HEK293 (cell line): ENCODE measurements at regions not wholly inside any gene's neighbourhood (a gene's known extent, or its start where the extent isn't known, plus 50 kb on each side); places are given as distances from the start of the nearest gene placed in this dataset.
"Not testable (repeated sequence)": the region's sequence is repeated elsewhere in the genome, so short reads cannot be mapped to it uniquely, and the experiment has no call there.

Experiments used
- CTCF ChIA-PET: fragments of 350-600 bp; formaldehyde crosslinking; extraction: SDS; loops from one replicate; lab custom pipeline; 2021; ENCODE audit warnings: antibody characterized with exemption; lab: Yijun Ruan, JAX
- POLR2A ChIA-PET: fragments of 300-600 bp; formaldehyde crosslinking; extraction: SDS; loops from one replicate; lab custom pipeline; 2020; ENCODE audit warnings: antibody characterized with exemption, inconsistent platforms; lab: Yijun Ruan, JAX
- H3K27ac ChIP-seq: fragments of 200-500 bp; sonication (Bioruptor generic); 2 replicates; pipeline ENCODE4 v1.5.1; 2014; ENCODE audit warnings: low read depth, low read length, control low read depth, inconsistent platforms; ENCODE audit errors: extremely low read depth
- H3K36me3 ChIP-seq, 2 experiments: fragments of 200-500 bp in 1 of 2; sonication (Bioruptor generic) in 1 of 2; 1 replicate in 1 of 2; 2 replicates in 1 of 2; pipeline ENCODE4 v1.5.1; 2014 to 2017; ENCODE audit warnings: inconsistent platforms in 2 of 2, low read length in 2 of 2; ENCODE audit not compliant: control insufficient read depth in 2 of 2, insufficient read depth in 1 of 2
- H3K4me1 ChIP-seq: fragments of 200-500 bp; sonication (Bioruptor generic); 2 replicates; pipeline ENCODE4 v1.5.1; 2014; ENCODE audit warnings: mild to moderate bottlenecking, low read length, inconsistent platforms; ENCODE audit not compliant: control insufficient read depth, insufficient read depth
- H3K4me3 ChIP-seq: 2 replicates; pipeline ENCODE4 v1.5.1; 2011; ENCODE audit warnings: low read depth, mild to moderate bottlenecking, control low read depth, low read length, moderate library complexity
- H3K9me3 ChIP-seq: fragments of 200-500 bp; sonication (Bioruptor generic); 2 replicates; pipeline ENCODE4 v1.5.1; 2014; ENCODE audit warnings: low read depth, low read length, inconsistent platforms; ENCODE audit not compliant: control insufficient read depth, insufficient read depth
- BCL6B ChIP-seq: fragments of 450-650 bp; formaldehyde crosslinking; IDR thresholded peaks from 2 replicates; pipeline ENCODE4 v1.5.1; 2017; ENCODE audit warnings: missing biosample characterization, missing genetic modification characterization
- OVOL3 ChIP-seq: fragments of 450-650 bp; formaldehyde crosslinking; IDR thresholded peaks from 2 replicates; pipeline ENCODE4 v1.5.1; 2016; ENCODE audit warnings: missing biosample characterization, missing genetic modification characterization
- PRDM1 ChIP-seq: fragments of 450-650 bp; formaldehyde crosslinking; IDR thresholded peaks from 2 replicates; pipeline ENCODE4; 2016; ENCODE audit warnings: missing biosample characterization, missing genetic modification characterization
- SCRT1 ChIP-seq: fragments of 450-650 bp; formaldehyde crosslinking; IDR thresholded peaks from 2 replicates; pipeline ENCODE4 v1.5.1; 2016; ENCODE audit warnings: missing biosample characterization, missing genetic modification characterization, borderline replicate concordance
- SCRT2 ChIP-seq: fragments of 450-650 bp; formaldehyde crosslinking; IDR thresholded peaks from 2 replicates; pipeline ENCODE4 v1.5.1; 2016; ENCODE audit warnings: missing biosample characterization, missing genetic modification characterization
- SP7 ChIP-seq: fragments of 450-650 bp; formaldehyde crosslinking; IDR thresholded peaks from 2 replicates; pipeline ENCODE4 v1.5.1; 2016; ENCODE audit warnings: missing biosample characterization, missing genetic modification characterization
- ZBTB1 ChIP-seq: fragments of 450-650 bp; formaldehyde crosslinking; IDR thresholded peaks from 2 replicates; pipeline ENCODE4 v1.5.1; 2016; ENCODE audit warnings: missing biosample characterization, missing genetic modification characterization
- ZBTB48 ChIP-seq: fragments of 450-650 bp; formaldehyde crosslinking; IDR thresholded peaks from 2 replicates; pipeline ENCODE4 v1.5.1; 2016; ENCODE audit warnings: missing biosample characterization, missing genetic modification characterization
- ZFP3 ChIP-seq: fragments of 450-650 bp; formaldehyde crosslinking; IDR thresholded peaks from 2 replicates; pipeline ENCODE4 v1.5.1; 2016; ENCODE audit warnings: low read depth, missing biosample characterization, missing genetic modification characterization
- ZNF112 ChIP-seq: fragments of 450-650 bp; formaldehyde crosslinking; IDR thresholded peaks from 2 replicates; pipeline ENCODE4 v1.5.0; 2017; ENCODE audit warnings: missing biosample characterization, missing genetic modification characterization
- ZNF132 ChIP-seq: fragments of 450-650 bp; formaldehyde crosslinking; IDR thresholded peaks from 2 replicates; pipeline ENCODE4 v1.5.1; 2017; ENCODE audit warnings: missing biosample characterization, missing genetic modification characterization, borderline replicate concordance
- ZNF133 ChIP-seq: fragments of 450-650 bp; formaldehyde crosslinking; IDR thresholded peaks from 2 replicates; pipeline ENCODE4 v1.5.1; 2016; ENCODE audit warnings: missing biosample characterization, missing genetic modification characterization
- ZNF146 ChIP-seq: fragments of 450-650 bp; formaldehyde crosslinking; IDR thresholded peaks from 2 replicates; pipeline ENCODE4 v1.5.1; 2016; ENCODE audit warnings: missing biosample characterization, missing genetic modification characterization
- ZNF157 ChIP-seq: fragments of 450-650 bp; formaldehyde crosslinking; IDR thresholded peaks from 2 replicates; pipeline ENCODE4 v1.5.1; 2016; ENCODE audit warnings: missing biosample characterization, missing genetic modification characterization
- ZNF184 ChIP-seq: fragments of 450-650 bp; IDR thresholded peaks from 2 replicates; pipeline ENCODE4 v1.5.1; 2018; ENCODE audit warnings: missing biosample characterization, mild to moderate bottlenecking, missing genetic modification characterization
- ZNF2 ChIP-seq: fragments of 450-650 bp; formaldehyde crosslinking; IDR thresholded peaks from 2 replicates; pipeline ENCODE4 v1.5.1; 2016; ENCODE audit warnings: missing biosample characterization, missing genetic modification characterization
- ZNF274 ChIP-seq, 2 experiments: fragments of 200-500 bp in 1 of 2; fragments of 450-650 bp in 1 of 2; sonication (Bioruptor generic) in 1 of 2; formaldehyde crosslinking in 1 of 2; IDR thresholded peaks; 2 replicates each; pipeline versions ENCODE4 v1.5.1 to v1.6.1; 2014 to 2016; ENCODE audit warnings: borderline replicate concordance in 1 of 2, inconsistent platforms in 1 of 2, low read length in 1 of 2, missing biosample characterization in 1 of 2, missing genetic modification characterization in 1 of 2
- ZNF292 ChIP-seq: fragments of 450-650 bp; formaldehyde crosslinking; IDR thresholded peaks from 2 replicates; pipeline ENCODE4 v1.5.1; 2016; ENCODE audit warnings: low read depth, missing biosample characterization, missing genetic modification characterization, borderline replicate concordance
- ZNF341 ChIP-seq: fragments of 450-650 bp; formaldehyde crosslinking; IDR thresholded peaks from 2 replicates; pipeline ENCODE4; 2016; ENCODE audit warnings: low read depth, missing biosample characterization, missing genetic modification characterization
- ZNF362 ChIP-seq: fragments of 450-650 bp; formaldehyde crosslinking; IDR thresholded peaks from 2 replicates; pipeline ENCODE4 v1.5.1; 2016; ENCODE audit warnings: missing biosample characterization, missing genetic modification characterization
- ZNF391 ChIP-seq: fragments of 450-650 bp; formaldehyde crosslinking; IDR thresholded peaks from 2 replicates; pipeline ENCODE4 v1.5.1; 2016; ENCODE audit warnings: low read depth, missing biosample characterization, missing genetic modification characterization, borderline replicate concordance
- ZNF398 ChIP-seq: fragments of 450-650 bp; formaldehyde crosslinking; IDR thresholded peaks from 2 replicates; pipeline ENCODE4 v1.5.1; 2017; ENCODE audit warnings: missing biosample characterization, missing genetic modification characterization
- ZNF423 ChIP-seq: fragments of 450-650 bp; formaldehyde crosslinking; IDR thresholded peaks from 2 replicates; pipeline ENCODE4 v1.5.1; 2016; ENCODE audit warnings: missing biosample characterization, missing genetic modification characterization
- ZNF433 ChIP-seq: fragments of 450-650 bp; formaldehyde crosslinking; IDR thresholded peaks from 2 replicates; pipeline ENCODE4 v1.5.1; 2016; ENCODE audit warnings: missing biosample characterization, missing genetic modification characterization, low read depth
- ZNF548 ChIP-seq: fragments of 450-650 bp; formaldehyde crosslinking; IDR thresholded peaks from 2 replicates; pipeline ENCODE4 v1.5.1; 2016; ENCODE audit warnings: missing biosample characterization, missing genetic modification characterization
- ZNF571 ChIP-seq: fragments of 450-650 bp; formaldehyde crosslinking; IDR thresholded peaks from 2 replicates; pipeline ENCODE4 v1.5.0; 2017; ENCODE audit warnings: missing biosample characterization, missing genetic modification characterization
- ZNF626 ChIP-seq: fragments of 450-650 bp; sonication (Bioruptor Pico); formaldehyde crosslinking; IDR thresholded peaks from 2 replicates; pipeline ENCODE4 v1.5.1; 2018; ENCODE audit warnings: missing biosample characterization, missing genetic modification characterization, inconsistent platforms
- ZNF670 ChIP-seq: fragments of 450-650 bp; formaldehyde crosslinking; IDR thresholded peaks from 2 replicates; pipeline ENCODE4 v1.5.1; 2016; ENCODE audit warnings: missing biosample characterization, missing genetic modification characterization, low read depth
- ZNF776 ChIP-seq: fragments of 450-650 bp; formaldehyde crosslinking; IDR thresholded peaks from 2 replicates; pipeline ENCODE4 v1.5.0; 2017; ENCODE audit warnings: missing biosample characterization, missing genetic modification characterization, borderline replicate concordance
- ZSCAN4 ChIP-seq: fragments of 450-650 bp; formaldehyde crosslinking; IDR thresholded peaks from 2 replicates; pipeline ENCODE4 v1.5.1; 2017; ENCODE audit warnings: missing biosample characterization, missing genetic modification characterization

GRCh38 chr9:94020836-94021235 lies 63.4 kb upstream of the PTPDC1 start:
- CTCF ChIA-PET, POLR2A ChIA-PET: not testable (repeated sequence)

GRCh38 chr9:94018628-94019027 lies 63.5 kb upstream of the BARX1 start:
- ChIA-PET POLR2A (no interaction called here), CTCF (interaction anchor here (0.7 to 2.1 kb wide), 5 partner anchors 16 to 706 kb away, joined by 3 to 8 read pairs (median 4); no protein-coding TSS in a partner anchor)
- Histone ChIP-seq H3K4me1 (no peaks in the 10 kb centered on the region), H3K36me3 (no peaks in the 10 kb centered on the region), H3K9me3 (no peaks in the 10 kb centered on the region), H3K4me3 (no peak overlapping the region), H3K27ac (no peak overlapping the region)
- TF ChIP-seq ZNF626 (tag by site-specific recombination) (no peak), ZNF133 (tag by site-specific recombination) (no peak), ZNF184 (tag by site-specific recombination) (no peak), ZNF292 (no peak), ZNF132 (no peak), ZNF548 (tag by site-specific recombination) (no peak), ZNF341 (tag by site-specific recombination) (no peak), ZNF433 (no peak), ZNF670 (tag by site-specific recombination) (no peak), ZNF362 (no peak), ZSCAN4 (tag by site-specific recombination) (no peak), PRDM1 (tag by site-specific recombination) (no peak), ZNF571 (tag by site-specific recombination) (no peak), ZNF776 (tag by site-specific recombination) (no peak), ZNF391 (no peak), ZNF423 (no peak), ZNF274 (IDR thresholded peaks at IDR 0.05; ENCODE audit: low read length) (no peak), ZNF274 (tag by site-specific recombination; IDR thresholded peaks at IDR 0.05; ENCODE audit: borderline replicate concordance) (no peak), ZFP3 (tag by site-specific recombination) (no peak), ZNF157 (no peak), ZNF112 (tag by site-specific recombination) (no peak)

More at GRCh38 chr9:94020836-94021235, 63.4 kb upstream of the PTPDC1 start:
- TF ChIP-seq SCRT2 (tag by site-specific recombination): peak; percentile 71
- 0 out of 2 replicates have a peak, but pooled peaks have one; percentile 54 for TF ChIP-seq SCRT1 (tag by site-specific recombination)
- not testable (repeated sequence) for H3K36me3 ChIP-seq, H3K4me3 ChIP-seq, H3K27ac ChIP-seq, H3K9me3 ChIP-seq, H3K4me1 ChIP-seq

- Histone ChIP-seq H3K9me3 (no peaks in the 10 kb centered on the region), H3K36me3 (no peaks in the 10 kb centered on the region), H3K27ac (no peak overlapping the region), H3K4me3 (no peak overlapping the region), H3K4me1 (no peaks in the 10 kb centered on the region)
- POLR2A ChIA-PET: no interaction called here
- CTCF ChIA-PET: interaction anchor here (0.7 to 2.1 kb wide), 4 partner anchors 16 to 706 kb away, joined by 3 to 8 read pairs (median 4); no protein-coding TSS in a partner anchor
- TF ChIP-seq ZNF146 (no peak), SP7 (tag by site-specific recombination) (no peak), BCL6B (no peak), ZNF2 (tag by site-specific recombination) (no peak), ZBTB48 (no peak), OVOL3 (tag by site-specific recombination) (no peak), ZBTB1 (tag by site-specific recombination) (no peak), ZNF398 (no peak)
Observed at GRCh38 chr9:94017939-94018531, 62.9 kb upstream of the BARX1 start.
